Psoas muscle (tissue), 7 donors: ENCODE measurements at regions not wholly inside any gene's neighbourhood (a gene's known extent, or its start where the extent isn't known, plus 50 kb on each side); places are given as distances from the start of the nearest gene placed in this dataset.

Source experiments
- ATAC-seq, 4 donors: fragments of 200-7000 bp; cut with Tn5 transposase; one replicate each; pipeline ENCODE4 v1.9.1; 2020; ENCODE audit warnings: moderate library complexity in 3 of 4, mild to moderate bottlenecking in 2 of 4
- DNase-seq, 2 donors: peaks; one replicate each; pipeline ENCODE4 v3.0.0-alpha.2; 2020
- H3K27ac ChIP-seq: fragments of 200-600 bp; one replicate; pipeline ENCODE4 v1.8.0; 2022
- H3K27me3 ChIP-seq, 3 donors: fragments of 200-600 bp in 1 of 3; one replicate each; pipeline versions ENCODE4 v1.6.1 to v1.8.0; 2013 to 2022; ENCODE audit warnings: low read length in 2 of 3, mild to moderate bottlenecking in 2 of 3, moderate library complexity in 1 of 3; ENCODE audit not compliant: insufficient read depth in 3 of 3
- H3K36me3 ChIP-seq, 2 donors: fragments of 200-600 bp in 1 of 2; one replicate each; pipeline versions ENCODE4 v1.6.1 to v1.8.0; 2013 to 2022; ENCODE audit warnings: low read depth in 1 of 2, mild to moderate bottlenecking in 1 of 2, moderate library complexity in 1 of 2; ENCODE audit not compliant: insufficient read depth in 1 of 2
- H3K4me1 ChIP-seq: fragments of 200-600 bp; one replicate; pipeline ENCODE4 v1.8.0; 2022
- H3K4me3 ChIP-seq: fragments of 200-600 bp; one replicate; pipeline ENCODE4 v1.8.0; 2022; ENCODE audit warnings: mild to moderate bottlenecking
- H3K9me3 ChIP-seq: fragments of 200-600 bp; one replicate; pipeline ENCODE4 v1.8.0; 2022
- WGBS, 3 donors: extraction: QIAGEN DNeasy Blood & Tissue Kit; methylation state at CpG; one replicate each; pipeline versions ENCODE4 v1.1.6 to v1.1.7; 2013; 5-methylcytosine and 5-hydroxymethylcytosine counted together
- intact Hi-C, 2 donors: fragments of 100-400 bp; cut with DNase I; formaldehyde crosslinking; loops; one replicate each; pipeline versions ENCODE4 v1.11.0 to v1.14.2; 2022
- TF ChIP-seq, protein P1 (sequence below): fragments of 200-600 bp; IDR thresholded peaks from one replicate; pipeline ENCODE4 v1.8.0; 2022; ENCODE audit warnings: antibody characterized with exemption
- donor health status: healthy with polysubstance abuse.
- donor health status: DM: no; HTN: no; CAD: no; lungs with moderate emphysema.
- donor health status: Bipolar disorder and iron deficiency.
- donor health status: healthy.
- donor health status: DM: yes; HTN: yes; CAD: no.
- donor health status: DM: no; HTN: no; CAD: no.
- donor health status: DM: yes; HTN: yes; CAD: no.

- intact Hi-C loops, result no loop called here
- no peak for ATAC-seq
- no peaks in the 10 kb centered on the region for H3K27me3 ChIP-seq
- H3K36me3 ChIP-seq, result no peaks in the 10 kb centered on the region
- no peaks in the 10 kb centered on the region for H3K9me3 ChIP-seq
- no peak overlapping the region for H3K27ac ChIP-seq
- TF ChIP-seq, protein P1, sequence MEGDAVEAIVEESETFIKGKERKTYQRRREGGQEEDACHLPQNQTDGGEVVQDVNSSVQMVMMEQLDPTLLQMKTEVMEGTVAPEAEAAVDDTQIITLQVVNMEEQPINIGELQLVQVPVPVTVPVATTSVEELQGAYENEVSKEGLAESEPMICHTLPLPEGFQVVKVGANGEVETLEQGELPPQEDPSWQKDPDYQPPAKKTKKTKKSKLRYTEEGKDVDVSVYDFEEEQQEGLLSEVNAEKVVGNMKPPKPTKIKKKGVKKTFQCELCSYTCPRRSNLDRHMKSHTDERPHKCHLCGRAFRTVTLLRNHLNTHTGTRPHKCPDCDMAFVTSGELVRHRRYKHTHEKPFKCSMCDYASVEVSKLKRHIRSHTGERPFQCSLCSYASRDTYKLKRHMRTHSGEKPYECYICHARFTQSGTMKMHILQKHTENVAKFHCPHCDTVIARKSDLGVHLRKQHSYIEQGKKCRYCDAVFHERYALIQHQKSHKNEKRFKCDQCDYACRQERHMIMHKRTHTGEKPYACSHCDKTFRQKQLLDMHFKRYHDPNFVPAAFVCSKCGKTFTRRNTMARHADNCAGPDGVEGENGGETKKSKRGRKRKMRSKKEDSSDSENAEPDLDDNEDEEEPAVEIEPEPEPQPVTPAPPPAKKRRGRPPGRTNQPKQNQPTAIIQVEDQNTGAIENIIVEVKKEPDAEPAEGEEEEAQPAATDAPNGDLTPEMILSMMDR, result no peak
- peaks cover 13% of the 10 kb centered on the region for H3K4me1 ChIP-seq
- DNase-seq, result no peak
- H3K4me3 ChIP-seq, result no peak overlapping the region
- WGBS, 3 donors, result 36 to 62% (median 52%) methylated on average over 4 of the region's 4 CpGs
Observed at GRCh38 chr11:122253589-122254231, 137.7 kb upstream of the BLID start.

DNA sequence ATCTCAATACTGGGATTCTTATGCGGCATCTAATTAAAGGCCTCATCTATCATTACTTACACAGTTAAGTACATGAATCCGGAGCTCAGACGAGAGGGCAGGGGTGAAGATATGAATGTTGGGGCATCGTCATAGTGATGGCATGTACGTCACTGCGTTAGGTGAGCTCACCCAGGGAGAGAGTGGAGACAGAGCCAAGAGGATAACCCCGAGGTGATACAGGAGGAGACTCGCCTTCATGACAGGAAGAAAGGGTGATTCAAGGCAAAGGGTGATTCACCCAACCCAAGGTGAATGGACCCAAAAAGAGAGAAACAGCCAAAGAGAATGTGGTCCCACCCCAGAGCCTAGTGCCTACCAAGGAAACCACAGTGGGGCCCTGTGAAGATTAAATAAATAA lies 132.9 kb upstream of the BLID start:
- H3K9me3 ChIP-seq, result no peaks in the 10 kb centered on the region
- 77 to 88% (median 81%) methylated on average over 8 of the region's 8 CpGs for WGBS, 3 donors
- intact Hi-C loops, result no loop called here
- no peak overlapping the region for H3K4me3 ChIP-seq
- TF ChIP-seq, protein P1, result no peak
- peak overlapping the region; percentile 85 for H3K27ac ChIP-seq
- H3K4me1 ChIP-seq, result peaks cover 33% of the 10 kb centered on the region
- H3K27me3 ChIP-seq, result no peaks in the 10 kb centered on the region
- DNase-seq (no peak), ATAC-seq (peak in 2 of 4 donors; percentile 27 to 48)
- H3K36me3 ChIP-seq, result no peaks in the 10 kb centered on the region

- intact Hi-C loops, result no loop called here
- Histone ChIP-seq H3K36me3 (no peaks in the 10 kb centered on the region), H3K27me3 (no peaks in the 10 kb centered on the region), H3K27ac (peak overlapping the region; percentile 85), H3K9me3 (no peaks in the 10 kb centered on the region), H3K4me1 (peaks cover 37% of the 10 kb centered on the region), H3K4me3 (no peak overlapping the region)
- TF ChIP-seq, protein P1, result no peak
- WGBS, 3 donors, result 8 to 14% (median 9%) methylated on average over 4 of the region's 4 CpGs
- ATAC-seq (peak; percentile 93 to 95 (median 95)), DNase-seq (peak; percentile 50 to 78)
Observed at GRCh38 chr11:122248131-122248530, 132.1 kb upstream of the BLID start.

GRCh38 chr11:122246874-122247273 lies 130.9 kb upstream of the BLID start:
- WGBS, 3 donors, result 38 to 69% (median 61%) methylated on average over 2 of the region's 2 CpGs
- Histone ChIP-seq H3K27ac (peak overlapping the region; percentile 85), H3K4me1 (peaks cover 32% of the 10 kb centered on the region), H3K9me3 (no peaks in the 10 kb centered on the region), H3K4me3 (no peak overlapping the region), H3K27me3 (no peaks in the 10 kb centered on the region), H3K36me3 (no peaks in the 10 kb centered on the region)
- TF ChIP-seq, protein P1, result no peak
- no peak for DNase-seq
- ATAC-seq, result peak in 3 of 4 donors; percentile 33 to 56 (median 53)
- intact Hi-C loops, result no loop called here

- intact Hi-C loops, result loop anchor here in 1 of 2 donors (1.0 kb wide), 1 partner anchor 32 kb away; no protein-coding TSS in a partner anchor
- no peak for ATAC-seq
- H3K4me3 ChIP-seq, result no peak overlapping the region
Observed at GRCh38 chr11:122242731-122243130, 126.7 kb upstream of the BLID start.

More at GRCh38 chr11:122242731-122243130, 126.7 kb upstream of the BLID start:
- Histone ChIP-seq H3K36me3 (no peaks in the 10 kb centered on the region), H3K9me3 (no peaks in the 10 kb centered on the region), H3K4me1 (peaks cover 24% of the 10 kb centered on the region), H3K27me3 (no peaks in the 10 kb centered on the region), H3K27ac (no peak overlapping the region)
- DNase-seq, result no peak
- TF ChIP-seq, protein P1, result no peak
- WGBS, 3 donors, result 52 to 74% (median 66%) methylated on average over 3 of the region's 3 CpGs
